HCT116 (cell line): ENCODE measurements at regions not wholly inside any gene's neighbourhood (a gene's known extent, or its start where the extent isn't known, plus 50 kb on each side); places are given as distances from the start of the nearest gene placed in this dataset.

ENCODE experiments used
- ATAC-seq: fragments of 200-7000 bp; cut with Tn5 transposase; 2 replicates; pipeline ENCODE4 v1.9.1; 2020; ENCODE audit warnings: mild to moderate bottlenecking, moderate library complexity
- BruUV-seq: library from RNA; stranded (reverse); fragments of 400-500 nt; replicated peaks from 2 replicates; lab custom pipeline; 2021; lab: Mats Ljungman, UMichigan
- CTCF ChIA-PET: fragments of 300-600 bp; sonication (Branson Sonifier 250); formaldehyde crosslinking; loops from one replicate; lab custom pipeline; 2021; ENCODE audit warnings: antibody characterized with exemption; lab: Charles Lee
- POLR2A ChIA-PET: fragments of 300-600, 350-600 bp; sonication (Branson Sonifier 250); formaldehyde crosslinking; loops from one replicate; lab custom pipeline; 2021; ENCODE audit warnings: antibody characterized with exemption; lab: Charles Lee
- RAD21 ChIA-PET, 2 experiments: fragments of 300-600 bp; sonication (Branson Sonifier 250); formaldehyde crosslinking; loops; one replicate each; lab custom pipeline; 2023; ENCODE audit warnings: low total read pairs in 2 of 2; ENCODE audit not compliant: uncharacterized antibody in 2 of 2, unreplicated experiment in 2 of 2, low non-redundant PET in 1 of 2; lab: Charles Lee
- DNase-seq: peaks from one replicate; pipeline ENCODE4 v3.0.0-alpha.2; 2010; ENCODE audit warnings: low read depth, low spot score
- H2AFZ ChIP-seq: fragments of 200-600 bp; shearing (Covaris generic), sonication (generic); 2 replicates; pipeline ENCODE4 v1.6.1; 2017; ENCODE audit warnings: low read depth, mixed run types, mixed read lengths, antibody characterized with exemption, low read length; ENCODE audit not compliant: poor library complexity, severe bottlenecking
- H3K27ac ChIP-seq: 2 replicates; pipeline ENCODE4 v1.5.1; 2012; ENCODE audit warnings: low read depth, low read length
- H3K27me3 ChIP-seq: fragments of 200-600 bp; sonication (generic); 2 replicates; pipeline ENCODE4 v1.6.1; 2016; ENCODE audit warnings: mixed run types, low read length, mixed read lengths; ENCODE audit not compliant: insufficient read depth
- H3K36me3 ChIP-seq, 2 experiments: fragments of 200-500 bp in 1 of 2; fragments of 200-600 bp in 1 of 2; sonication (Bioruptor generic) in 1 of 2; sonication (generic) in 1 of 2; 2 replicates each; pipeline versions ENCODE4 v1.5.1 to v1.6.1; 2014 to 2016; ENCODE audit warnings: low read length in 2 of 2, inconsistent platforms in 1 of 2, mixed read lengths in 1 of 2, mixed run types in 1 of 2; ENCODE audit not compliant: insufficient read depth in 2 of 2, control insufficient read depth in 1 of 2
- H3K4me1 ChIP-seq, 2 experiments: fragments of 200-600 bp in 1 of 2; sonication (generic) in 1 of 2; 2 replicates each; pipeline versions ENCODE4 v1.5.1 to v1.6.1; 2012 to 2017; ENCODE audit warnings: low read length in 2 of 2, inconsistent platforms in 1 of 2, mild to moderate bottlenecking in 1 of 2, mixed read lengths in 1 of 2, mixed run types in 1 of 2, moderate library complexity in 1 of 2; ENCODE audit not compliant: insufficient read depth in 2 of 2, control insufficient read depth in 1 of 2
- H3K4me2 ChIP-seq: fragments of 200-600 bp; sonication (generic); 2 replicates; pipeline ENCODE4 v1.6.1; 2017; ENCODE audit warnings: mixed run types, low read length, mixed read lengths
- H3K4me3 ChIP-seq, 2 experiments: fragments of 200-600 bp in 1 of 2; sonication (generic) in 1 of 2; replicated peaks in 1 of 2; 2 replicates each; pipeline ENCODE4 v1.5.1; 2011 to 2016; ENCODE audit warnings: low read length in 2 of 2, control low read depth in 1 of 2, low read depth in 1 of 2, mild to moderate bottlenecking in 1 of 2, mixed read lengths in 1 of 2, mixed run types in 1 of 2
- H3K79me2 ChIP-seq: fragments of 200-600 bp; sonication (generic); 2 replicates; pipeline ENCODE4 v1.6.1; 2017; ENCODE audit warnings: mild to moderate bottlenecking, mixed run types, low read length, moderate library complexity, mixed read lengths; ENCODE audit not compliant: insufficient read depth
- H3K9ac ChIP-seq: fragments of 200-600 bp; sonication (generic); 2 replicates; pipeline ENCODE4 v1.6.1; 2016; ENCODE audit warnings: low read length, mixed read lengths
- H3K9me2 ChIP-seq: fragments of 200-600 bp; sonication (generic), shearing (Covaris generic); 2 replicates; pipeline ENCODE4 v1.6.1; 2017; ENCODE audit warnings: mixed run types, mild to moderate bottlenecking, moderate library complexity; ENCODE audit not compliant: insufficient read depth
- H3K9me3 ChIP-seq, 2 experiments: fragments of 200-500 bp in 1 of 2; fragments of 200-600 bp in 1 of 2; sonication (Bioruptor generic) in 1 of 2; sonication (generic) in 1 of 2; 2 replicates each; pipeline ENCODE4 v1.6.1; 2014 to 2017; ENCODE audit warnings: low read length in 2 of 2, mixed read lengths in 2 of 2, inconsistent platforms in 1 of 2, low read depth in 1 of 2, mild to moderate bottlenecking in 1 of 2, mixed run types in 1 of 2, moderate library complexity in 1 of 2; ENCODE audit not compliant: control insufficient read depth in 1 of 2, insufficient read depth in 1 of 2
- H4K20me1 ChIP-seq: fragments of 200-600 bp; sonication (generic), shearing (Covaris generic); 2 replicates; pipeline ENCODE4 v1.6.1; 2017; ENCODE audit warnings: mixed run types, mild to moderate bottlenecking, moderate library complexity; ENCODE audit not compliant: insufficient read depth
- ATF3 ChIP-seq: IDR thresholded peaks from 2 replicates; pipeline ENCODE4 v1.6.1; 2012
- EGR1 ChIP-seq: IDR thresholded peaks from 2 replicates; pipeline ENCODE4 v1.6.1; 2012; ENCODE audit warnings: low read depth
- EZH2 ChIP-seq: fragments of 200-600 bp; sonication (generic); IDR thresholded peaks from 2 replicates; pipeline ENCODE4 v1.6.1; 2017; ENCODE audit warnings: antibody characterized with exemption, mixed run types
- EZH2phosphoT487 ChIP-seq: fragments of 200-600 bp; IDR thresholded peaks from 2 replicates; pipeline ENCODE4 v1.6.1; 2018; ENCODE audit warnings: antibody characterized with exemption, borderline replicate concordance
- FOSL1 ChIP-seq: IDR thresholded peaks from 2 replicates; pipeline ENCODE4 v1.6.1; 2012; ENCODE audit warnings: low read depth
- POLR2A ChIP-seq: IDR thresholded peaks from 2 replicates; pipeline ENCODE4 v1.7.0; 2011; ENCODE audit warnings: borderline replicate concordance; ENCODE audit not compliant: insufficient read depth, insufficient read length; ENCODE audit errors: extremely low read depth
- POLR2AphosphoS5 ChIP-seq: IDR thresholded peaks from 2 replicates; pipeline ENCODE4 v1.6.1; 2011; ENCODE audit warnings: mild to moderate bottlenecking, low read depth, low read length, moderate library complexity
- RAD21 ChIP-seq: IDR thresholded peaks from 2 replicates; pipeline ENCODE4 v1.6.1; 2012; ENCODE audit warnings: low read depth, mild to moderate bottlenecking
- SP1 ChIP-seq: IDR thresholded peaks from 2 replicates; pipeline ENCODE4 v1.6.1; 2012; ENCODE audit warnings: low read depth
- SRF ChIP-seq: IDR thresholded peaks from 2 replicates; pipeline ENCODE4 v1.6.1; 2012; ENCODE audit warnings: low read depth
- YY1 ChIP-seq: IDR thresholded peaks from 2 replicates; pipeline ENCODE4 v1.6.1; 2011; ENCODE audit warnings: low read length, low read depth, moderate library complexity, mild to moderate bottlenecking; ENCODE audit not compliant: insufficient replicate concordance; ENCODE audit errors: extremely low read depth
- ZNF274 ChIP-seq: fragments of 200-500 bp; sonication (Bioruptor generic); IDR thresholded peaks from 2 replicates; pipeline ENCODE4 v1.6.1; 2014; ENCODE audit warnings: mild to moderate bottlenecking, low read depth, low read length, inconsistent platforms
- intact Hi-C: fragments of 100-400 bp; cut with micrococcal nuclease; formaldehyde crosslinking; loops from 2 replicates; pipeline ENCODE4 v1.10.0; 2022
- TF ChIP-seq, protein P1 (sequence below): IDR thresholded peaks from 2 replicates; pipeline ENCODE4 v1.6.1; 2011; ENCODE audit warnings: mild to moderate bottlenecking, low read length, moderate library complexity; ENCODE audit not compliant: insufficient replicate concordance; ENCODE audit errors: extremely low read depth
- TF ChIP-seq, protein P2 (sequence below): IDR thresholded peaks from 2 replicates; pipeline ENCODE4 v1.6.1; 2012

GRCh38 chr1:190583862-190584261 is 106.2 kb upstream of the BRINP3 start:
- Histone ChIP-seq H3K4me1 (no peaks in the 10 kb centered on the region), H2AFZ (no peak overlapping the region), H3K9me3 (no peaks in the 10 kb centered on the region), H3K27me3 (no peaks in the 10 kb centered on the region), H3K4me3 (no peak overlapping the region), H3K27ac (no peak overlapping the region), H3K9ac (no peak overlapping the region), H3K9me2 (no peaks in the 10 kb centered on the region), H3K4me2 (no peak overlapping the region), H3K36me3 (no peaks in the 10 kb centered on the region), H3K79me2 (no peaks in the 10 kb centered on the region), H4K20me1 (no peaks in the 10 kb centered on the region; the same call in 1 of the 2 replicates)
- RAD21 ChIA-PET, result no interaction called here
- intact Hi-C loops, result no loop called here
- ATAC-seq, result no peak
- POLR2A ChIA-PET, result no interaction called here
- BruUV-seq, result no TSS peak
- TF ChIP-seq SRF (no peak), POLR2A (no peak), POLR2AphosphoS5 (no peak)
- TF ChIP-seq, protein P1, sequence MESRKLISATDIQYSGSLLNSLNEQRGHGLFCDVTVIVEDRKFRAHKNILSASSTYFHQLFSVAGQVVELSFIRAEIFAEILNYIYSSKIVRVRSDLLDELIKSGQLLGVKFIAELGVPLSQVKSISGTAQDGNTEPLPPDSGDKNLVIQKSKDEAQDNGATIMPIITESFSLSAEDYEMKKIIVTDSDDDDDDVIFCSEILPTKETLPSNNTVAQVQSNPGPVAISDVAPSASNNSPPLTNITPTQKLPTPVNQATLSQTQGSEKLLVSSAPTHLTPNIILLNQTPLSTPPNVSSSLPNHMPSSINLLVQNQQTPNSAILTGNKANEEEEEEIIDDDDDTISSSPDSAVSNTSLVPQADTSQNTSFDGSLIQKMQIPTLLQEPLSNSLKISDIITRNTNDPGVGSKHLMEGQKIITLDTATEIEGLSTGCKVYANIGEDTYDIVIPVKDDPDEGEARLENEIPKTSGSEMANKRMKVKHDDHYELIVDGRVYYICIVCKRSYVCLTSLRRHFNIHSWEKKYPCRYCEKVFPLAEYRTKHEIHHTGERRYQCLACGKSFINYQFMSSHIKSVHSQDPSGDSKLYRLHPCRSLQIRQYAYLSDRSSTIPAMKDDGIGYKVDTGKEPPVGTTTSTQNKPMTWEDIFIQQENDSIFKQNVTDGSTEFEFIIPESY, result no peak
- DNase-seq, result no peak
- CTCF ChIA-PET, result no interaction called here

DNA sequence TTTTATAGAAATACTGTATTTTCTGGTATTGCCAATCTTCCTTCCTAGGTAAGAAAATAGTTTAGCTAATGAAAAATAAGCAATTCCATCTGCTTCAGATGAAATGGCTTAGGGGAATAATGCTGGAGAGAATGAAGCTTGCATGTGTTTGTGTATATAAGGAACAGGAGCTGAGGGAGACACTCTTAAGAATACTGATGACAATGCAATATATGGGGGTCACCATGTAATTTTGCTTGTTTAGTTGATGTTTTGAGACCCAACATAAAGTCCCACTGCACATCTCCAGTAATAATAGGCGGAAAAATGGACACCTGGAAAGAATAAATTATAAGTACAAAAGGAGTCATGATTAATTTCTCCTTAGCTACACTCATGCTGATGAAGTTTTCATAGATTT is 110.8 kb upstream of the BRINP3 start:
- H3K4me3 ChIP-seq, result no peak overlapping the region
- no peak for ATAC-seq
- H3K4me2 ChIP-seq, result no peak overlapping the region
- H3K9me3 ChIP-seq, result no peaks in the 10 kb centered on the region
- ChIA-PET RAD21 (no interaction called here), POLR2A (no interaction called here), CTCF (no interaction called here)
- no peak for TF ChIP-seq EZH2phosphoT487
- TF ChIP-seq, protein P2, sequence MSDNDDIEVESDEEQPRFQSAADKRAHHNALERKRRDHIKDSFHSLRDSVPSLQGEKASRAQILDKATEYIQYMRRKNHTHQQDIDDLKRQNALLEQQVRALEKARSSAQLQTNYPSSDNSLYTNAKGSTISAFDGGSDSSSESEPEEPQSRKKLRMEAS, result no peak
- no peak for TF ChIP-seq POLR2A
- TF ChIP-seq, protein P1, result no peak
- TF ChIP-seq RAD21, result no peak
- TF ChIP-seq EGR1, result no peak
- no peak for TF ChIP-seq ATF3
- no peak for TF ChIP-seq FOSL1
- TF ChIP-seq EZH2, result no peak
- TF ChIP-seq SP1, result no peak
- no peak for TF ChIP-seq YY1
- no peak for TF ChIP-seq ZNF274
- H3K9me2 ChIP-seq, result no peaks in the 10 kb centered on the region
- H3K9ac ChIP-seq, result no peak overlapping the region
- H4K20me1 ChIP-seq, result no peaks in the 10 kb centered on the region
- intact Hi-C loops, result no loop called here
- H3K4me1 ChIP-seq, result no peaks in the 10 kb centered on the region
- H3K27ac ChIP-seq, result no peak overlapping the region
- no peaks in the 10 kb centered on the region for H3K27me3 ChIP-seq
- BruUV-seq, result no TSS peak
- no peak overlapping the region for H2AFZ ChIP-seq
- no peak for DNase-seq
- no peaks in the 10 kb centered on the region for H3K36me3 ChIP-seq
- H3K79me2 ChIP-seq, result no peaks in the 10 kb centered on the region
